ENCODE measurements at regions not wholly inside any gene's neighbourhood (a gene's known extent, or its start where the extent isn't known, plus 50 kb on each side); places are given as distances from the start of the nearest gene placed in this dataset.

DNA sequence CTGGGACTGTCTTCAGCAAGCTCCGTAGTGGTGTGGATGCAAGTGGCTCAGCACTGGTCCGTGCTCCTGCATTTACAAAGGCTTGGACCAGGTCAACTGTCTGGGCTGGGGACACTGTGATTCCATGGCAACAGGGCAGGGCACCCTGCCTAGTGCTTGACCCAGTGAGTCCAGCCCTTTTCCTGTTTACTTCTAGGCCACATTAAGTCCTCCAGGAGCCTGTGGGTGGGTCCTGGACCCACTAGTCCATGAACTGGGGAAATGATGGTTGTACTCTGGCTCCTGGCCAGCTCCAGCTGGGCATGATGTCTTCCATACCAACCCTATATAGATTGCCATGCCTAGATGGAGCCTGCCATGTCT lies 152.0 kb downstream of the RPS24 start:
- TF ChIP-seq POLR2A (IDR thresholded peaks at IDR 0.05): no peak
- TF ChIP-seq, protein P1, sequence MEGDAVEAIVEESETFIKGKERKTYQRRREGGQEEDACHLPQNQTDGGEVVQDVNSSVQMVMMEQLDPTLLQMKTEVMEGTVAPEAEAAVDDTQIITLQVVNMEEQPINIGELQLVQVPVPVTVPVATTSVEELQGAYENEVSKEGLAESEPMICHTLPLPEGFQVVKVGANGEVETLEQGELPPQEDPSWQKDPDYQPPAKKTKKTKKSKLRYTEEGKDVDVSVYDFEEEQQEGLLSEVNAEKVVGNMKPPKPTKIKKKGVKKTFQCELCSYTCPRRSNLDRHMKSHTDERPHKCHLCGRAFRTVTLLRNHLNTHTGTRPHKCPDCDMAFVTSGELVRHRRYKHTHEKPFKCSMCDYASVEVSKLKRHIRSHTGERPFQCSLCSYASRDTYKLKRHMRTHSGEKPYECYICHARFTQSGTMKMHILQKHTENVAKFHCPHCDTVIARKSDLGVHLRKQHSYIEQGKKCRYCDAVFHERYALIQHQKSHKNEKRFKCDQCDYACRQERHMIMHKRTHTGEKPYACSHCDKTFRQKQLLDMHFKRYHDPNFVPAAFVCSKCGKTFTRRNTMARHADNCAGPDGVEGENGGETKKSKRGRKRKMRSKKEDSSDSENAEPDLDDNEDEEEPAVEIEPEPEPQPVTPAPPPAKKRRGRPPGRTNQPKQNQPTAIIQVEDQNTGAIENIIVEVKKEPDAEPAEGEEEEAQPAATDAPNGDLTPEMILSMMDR (IDR thresholded peaks at IDR 0.05 in 4 of 5, conservative IDR thresholded peaks at IDR 0.05 in 1 of 5): no peak

Measured in gastrocnemius medialis (tissue), 4 donors.